ENCODE measurements at regions not wholly inside any gene's neighbourhood (a gene's known extent, or its start where the extent isn't known, plus 50 kb on each side); places are given as distances from the start of the nearest gene placed in this dataset.

- TF ChIP-seq CTCF (IDR thresholded peaks at IDR 0.05), result no peak
- TF ChIP-seq POLR2A (IDR thresholded peaks at IDR 0.05), result no peak
Measured at GRCh38 chr1:217369996-217370551, 260.8 kb downstream of the GPATCH2 start.
